Prostate gland (tissue), 2 donors: ENCODE measurements at regions not wholly inside any gene's neighbourhood (a gene's known extent, or its start where the extent isn't known, plus 50 kb on each side); places are given as distances from the start of the nearest gene placed in this dataset.

Source experiments
- CTCF ChIP-seq, 4 experiments: fragments of 200-600 bp in 2 of 4; fragments of 450-650 bp in 2 of 4; sonication (generic) in 2 of 4; IDR thresholded peaks; 1 replicate in 3 of 4; 2 replicates in 1 of 4; pipeline ENCODE4 v1.5.1; 2016 to 2019; ENCODE audit warnings: antibody characterized with exemption in 4 of 4, mild to moderate bottlenecking in 2 of 4, moderate library complexity in 2 of 4
- POLR2AphosphoS5 ChIP-seq: sonication (generic); formaldehyde crosslinking; IDR thresholded peaks from one replicate; pipeline ENCODE4 v1.6.1; 2017; ENCODE audit warnings: antibody characterized with exemption

GRCh38 chrX:39409246-39409917, 608.1 kb downstream of the MID1IP1 start:
- TF ChIP-seq CTCF (IDR thresholded peaks at IDR 0.05) (no peak), POLR2AphosphoS5 (no peak)
